ENCODE measurements at regions not wholly inside any gene's neighbourhood (a gene's known extent, or its start where the extent isn't known, plus 50 kb on each side); places are given as distances from the start of the nearest gene placed in this dataset.

- no peak for TF ChIP-seq CTCF (IDR thresholded peaks at IDR 0.05)
- no peak for TF ChIP-seq POLR2A (IDR thresholded peaks at IDR 0.05)
Observed at GRCh38 chr2:226551522-226552250, 247.9 kb downstream of the IRS1 start.

All from testis (tissue), 2 donors.